ENCODE measurements at regions not wholly inside any gene's neighbourhood (a gene's known extent, or its start where the extent isn't known, plus 50 kb on each side); places are given as distances from the start of the nearest gene placed in this dataset.
"Not testable (repeated sequence)": the region's sequence is repeated elsewhere in the genome, so short reads cannot be mapped to it uniquely, and the experiment has no call there.

- H3K4me1 ChIP-seq (ENCODE audit: control insufficient read depth, insufficient read depth, low read length, poor library complexity, severe bottlenecking): no peaks in the 10 kb centered on the region
- 73 to 88% methylated on average over 2 of the region's 2 CpGs for WGBS, 2 experiments (ENCODE audit: insufficient coverage in 2 of 2)
- H3K9me3 ChIP-seq (ENCODE audit: control insufficient read depth, low read length): no peaks in the 10 kb centered on the region
- H3K27ac ChIP-seq (ENCODE audit: low read depth, low read length, severe bottlenecking): no peak overlapping the region
- no peak overlapping the region for H3K4me3 ChIP-seq (ENCODE audit: extremely low read depth, insufficient read depth, low read length, poor library complexity, severe bottlenecking)
- no peaks in the 10 kb centered on the region for H3K36me3 ChIP-seq (ENCODE audit: control insufficient read depth, insufficient read depth, low read length)
Measured at GRCh38 chr2:187890690-187891089, 336.5 kb upstream of the TFPI start.

GRCh38 chr2:187900021-187900420 is 345.8 kb upstream of the TFPI start:
- Histone ChIP-seq H3K27ac (ENCODE audit: low read depth, low read length, severe bottlenecking) (no peak overlapping the region), H3K9me3 (ENCODE audit: control insufficient read depth, low read length) (no peaks in the 10 kb centered on the region), H3K36me3 (ENCODE audit: control insufficient read depth, insufficient read depth, low read length) (no peaks in the 10 kb centered on the region), H3K4me3 (ENCODE audit: extremely low read depth, insufficient read depth, low read length, poor library complexity, severe bottlenecking) (no peak overlapping the region), H3K4me1 (ENCODE audit: control insufficient read depth, insufficient read depth, low read length, poor library complexity, severe bottlenecking) (no peaks in the 10 kb centered on the region)

GRCh38 chr2:187906021-187906420 is 351.8 kb upstream of the TFPI start:
- no peaks in the 10 kb centered on the region for H3K36me3 ChIP-seq (ENCODE audit: control insufficient read depth, insufficient read depth, low read length)
- H3K4me1 ChIP-seq (ENCODE audit: control insufficient read depth, insufficient read depth, low read length, poor library complexity, severe bottlenecking): no peaks in the 10 kb centered on the region
- no peak overlapping the region for H3K4me3 ChIP-seq (ENCODE audit: extremely low read depth, insufficient read depth, low read length, poor library complexity, severe bottlenecking)
- H3K27ac ChIP-seq (ENCODE audit: low read depth, low read length, severe bottlenecking): no peak overlapping the region
- no peaks in the 10 kb centered on the region for H3K9me3 ChIP-seq (ENCODE audit: control insufficient read depth, low read length)
- WGBS, 2 experiments (ENCODE audit: insufficient coverage in 2 of 2): 82 to 86% methylated on average over 1 to 3 of the region's 3 CpGs

- no CpG with 5 or more reads among the region's 1 CpG for WGBS, 2 experiments (ENCODE audit: insufficient coverage in 2 of 2)
- H3K36me3 ChIP-seq (ENCODE audit: control insufficient read depth, insufficient read depth, low read length); H3K4me1 ChIP-seq (ENCODE audit: control insufficient read depth, insufficient read depth, low read length, poor library complexity, severe bottlenecking); H3K9me3 ChIP-seq (ENCODE audit: control insufficient read depth, low read length); H3K4me3 ChIP-seq (ENCODE audit: extremely low read depth, insufficient read depth, low read length, poor library complexity, severe bottlenecking); H3K27ac ChIP-seq (ENCODE audit: low read depth, low read length, severe bottlenecking): not testable (repeated sequence)
Measured at GRCh38 chr2:187910922-187911321, 356.7 kb upstream of the TFPI start.

- Histone ChIP-seq H3K36me3 (ENCODE audit: control insufficient read depth, insufficient read depth, low read length) (no peaks in the 10 kb centered on the region), H3K9me3 (ENCODE audit: control insufficient read depth, low read length) (no peaks in the 10 kb centered on the region), H3K27ac (ENCODE audit: low read depth, low read length, severe bottlenecking) (no peak overlapping the region), H3K4me1 (ENCODE audit: control insufficient read depth, insufficient read depth, low read length, poor library complexity, severe bottlenecking) (no peaks in the 10 kb centered on the region), H3K4me3 (ENCODE audit: extremely low read depth, insufficient read depth, low read length, poor library complexity, severe bottlenecking) (no peak overlapping the region)
Measured at GRCh38 chr2:187912950-187913349, 358.7 kb upstream of the TFPI start.

- H3K4me3 ChIP-seq (ENCODE audit: extremely low read depth, insufficient read depth, low read length, poor library complexity, severe bottlenecking): no peak overlapping the region
- H3K4me1 ChIP-seq (ENCODE audit: control insufficient read depth, insufficient read depth, low read length, poor library complexity, severe bottlenecking): no peaks in the 10 kb centered on the region
- no peaks in the 10 kb centered on the region for H3K36me3 ChIP-seq (ENCODE audit: control insufficient read depth, insufficient read depth, low read length)
- 87 to 95% methylated on average over 4 of the region's 4 CpGs for WGBS, 2 experiments (ENCODE audit: insufficient coverage in 2 of 2)
- H3K9me3 ChIP-seq (ENCODE audit: control insufficient read depth, low read length): no peaks in the 10 kb centered on the region
- no peak overlapping the region for H3K27ac ChIP-seq (ENCODE audit: low read depth, low read length, severe bottlenecking)
Measured at GRCh38 chr2:187915810-187916209, 361.6 kb upstream of the TFPI start.

- Histone ChIP-seq H3K4me1 (ENCODE audit: control insufficient read depth, insufficient read depth, low read length, poor library complexity, severe bottlenecking) (no peaks in the 10 kb centered on the region), H3K9me3 (ENCODE audit: control insufficient read depth, low read length) (no peaks in the 10 kb centered on the region), H3K36me3 (ENCODE audit: control insufficient read depth, insufficient read depth, low read length) (no peaks in the 10 kb centered on the region), H3K4me3 (ENCODE audit: extremely low read depth, insufficient read depth, low read length, poor library complexity, severe bottlenecking) (no peak overlapping the region), H3K27ac (ENCODE audit: low read depth, low read length, severe bottlenecking) (no peak overlapping the region)
- WGBS, 2 experiments (ENCODE audit: insufficient coverage in 2 of 2): 71% methylated on average over 1 of the region's 1 CpG; no CpG with 5 or more reads in 1 of the 2 experiments
Measured at GRCh38 chr2:187916799-187917198, 362.6 kb upstream of the TFPI start.

- Histone ChIP-seq H3K4me3 (ENCODE audit: extremely low read depth, insufficient read depth, low read length, poor library complexity, severe bottlenecking) (no peak overlapping the region), H3K27ac (ENCODE audit: low read depth, low read length, severe bottlenecking) (no peak overlapping the region), H3K36me3 (ENCODE audit: control insufficient read depth, insufficient read depth, low read length) (no peaks in the 10 kb centered on the region), H3K9me3 (ENCODE audit: control insufficient read depth, low read length) (no peaks in the 10 kb centered on the region), H3K4me1 (ENCODE audit: control insufficient read depth, insufficient read depth, low read length, poor library complexity, severe bottlenecking) (no peaks in the 10 kb centered on the region)
Measured at GRCh38 chr2:187917535-187917934, 363.3 kb upstream of the TFPI start.

GRCh38 chr2:187918996-187919821 is 365.0 kb upstream of the TFPI start:
- H3K4me1 ChIP-seq (ENCODE audit: control insufficient read depth, insufficient read depth, low read length, poor library complexity, severe bottlenecking): no peaks in the 10 kb centered on the region
- H3K9me3 ChIP-seq (ENCODE audit: control insufficient read depth, low read length): no peaks in the 10 kb centered on the region
- no peaks in the 10 kb centered on the region for H3K36me3 ChIP-seq (ENCODE audit: control insufficient read depth, insufficient read depth, low read length)
- no peak overlapping the region for H3K4me3 ChIP-seq (ENCODE audit: extremely low read depth, insufficient read depth, low read length, poor library complexity, severe bottlenecking)
- no peak overlapping the region for H3K27ac ChIP-seq (ENCODE audit: low read depth, low read length, severe bottlenecking)
- 91 to 100% methylated on average over 2 to 4 of the region's 4 CpGs for WGBS, 2 experiments (ENCODE audit: insufficient coverage in 2 of 2)

- Histone ChIP-seq H3K4me1 (ENCODE audit: control insufficient read depth, insufficient read depth, low read length, poor library complexity, severe bottlenecking) (no peaks in the 10 kb centered on the region), H3K9me3 (ENCODE audit: control insufficient read depth, low read length) (no peaks in the 10 kb centered on the region), H3K4me3 (ENCODE audit: extremely low read depth, insufficient read depth, low read length, poor library complexity, severe bottlenecking) (no peak overlapping the region), H3K36me3 (ENCODE audit: control insufficient read depth, insufficient read depth, low read length) (no peaks in the 10 kb centered on the region), H3K27ac (ENCODE audit: low read depth, low read length, severe bottlenecking) (no peak overlapping the region)
- WGBS, 2 experiments (ENCODE audit: insufficient coverage in 2 of 2): no CpG with 5 or more reads among the region's 1 CpG
Measured at GRCh38 chr2:187920511-187920910, 366.3 kb upstream of the TFPI start.

- Histone ChIP-seq H3K36me3 (ENCODE audit: control insufficient read depth, insufficient read depth, low read length) (no peaks in the 10 kb centered on the region), H3K27ac (ENCODE audit: low read depth, low read length, severe bottlenecking) (no peak overlapping the region), H3K9me3 (ENCODE audit: control insufficient read depth, low read length) (no peaks in the 10 kb centered on the region), H3K4me3 (ENCODE audit: extremely low read depth, insufficient read depth, low read length, poor library complexity, severe bottlenecking) (no peak overlapping the region), H3K4me1 (ENCODE audit: control insufficient read depth, insufficient read depth, low read length, poor library complexity, severe bottlenecking) (no peaks in the 10 kb centered on the region)
- WGBS, 2 experiments (ENCODE audit: insufficient coverage in 2 of 2): 83 to 100% methylated on average over 1 to 2 of the region's 2 CpGs
Measured at GRCh38 chr2:187922846-187923245, 368.6 kb upstream of the TFPI start.

Measured in mesodermal cell (in vitro differentiated cells).